ENCODE measurements at regions not wholly inside any gene's neighbourhood (a gene's known extent, or its start where the extent isn't known, plus 50 kb on each side); places are given as distances from the start of the nearest gene placed in this dataset.
"Not testable (repeated sequence)": the region's sequence is repeated elsewhere in the genome, so short reads cannot be mapped to it uniquely, and the experiment has no call there.

DNA sequence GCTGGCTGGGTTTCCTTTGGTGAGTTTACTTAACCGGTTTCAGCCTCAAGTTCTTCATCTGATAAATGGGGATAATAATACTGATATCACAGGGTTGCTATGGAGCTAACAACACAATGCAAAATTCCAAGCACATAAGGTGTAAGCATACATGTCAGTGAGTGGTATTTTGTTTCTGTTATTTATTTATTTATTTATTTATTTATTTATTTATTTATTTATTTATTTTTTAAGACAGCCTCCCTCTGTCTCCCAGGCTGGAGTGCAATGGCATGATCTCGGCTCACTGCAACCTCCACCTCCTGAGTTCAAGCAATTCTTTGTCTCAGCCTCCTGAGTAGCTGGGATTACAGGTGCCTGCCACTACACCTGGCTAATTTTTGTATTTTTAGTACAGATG is 1287.4 kb upstream of the TMEM132C start:
- DNase-seq (ENCODE audit: low spot score): not testable (repeated sequence)

DNA sequence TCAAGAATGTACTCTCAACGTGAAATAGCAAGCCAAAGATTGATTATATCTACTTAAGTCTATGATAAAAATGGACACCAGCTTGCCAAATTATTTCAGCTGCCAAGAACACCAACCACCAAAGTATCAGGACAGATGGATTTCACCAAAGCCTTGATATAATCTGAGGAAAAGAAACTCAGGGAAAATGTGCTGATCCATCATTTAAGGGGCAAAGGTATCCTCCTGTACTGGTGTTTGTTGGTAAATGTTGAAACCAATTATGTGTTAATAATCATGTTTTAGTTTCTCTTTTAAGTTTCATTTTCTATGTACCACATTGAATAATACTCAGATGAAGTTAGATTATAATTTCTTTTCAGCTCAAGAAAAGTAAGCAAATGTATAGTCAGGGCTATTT is 1284.3 kb upstream of the TMEM132C start:
- DNase-seq (ENCODE audit: low spot score): no peak

- DNase-seq (ENCODE audit: low spot score): not testable (repeated sequence)
Observed at GRCh38 chr12:126983735-126984134, 1283.2 kb upstream of the TMEM132C start.

- DNase-seq (ENCODE audit: low spot score): not testable (repeated sequence)
Observed at GRCh38 chr12:126985663-126986062, 1281.3 kb upstream of the TMEM132C start.

DNA sequence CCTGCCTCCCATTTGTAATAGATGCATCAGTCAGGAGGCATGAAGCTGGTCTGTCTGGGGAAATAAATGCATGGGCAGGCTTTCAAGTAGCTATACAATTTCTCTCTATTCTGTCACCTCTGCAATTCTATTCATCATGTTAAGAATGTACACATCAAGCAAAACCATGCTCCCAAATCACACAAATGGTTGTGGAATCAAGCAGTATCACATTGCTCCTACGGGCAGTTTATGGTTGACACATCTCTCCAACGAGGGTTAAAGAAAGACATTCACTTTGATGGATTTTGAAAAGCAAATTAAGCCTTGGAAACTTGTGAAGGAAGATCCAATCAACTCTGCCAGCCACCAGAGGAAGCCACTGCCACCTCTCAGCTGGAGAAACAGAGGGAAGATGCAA is 1277.4 kb upstream of the TMEM132C start:
- no peak for DNase-seq (ENCODE audit: low spot score)

- no peak for DNase-seq (ENCODE audit: low spot score)
Observed at GRCh38 chr12:126993898-126994297, 1273.1 kb upstream of the TMEM132C start.

- DNase-seq (ENCODE audit: low spot score): no peak
Observed at GRCh38 chr12:126994599-126994998, 1272.4 kb upstream of the TMEM132C start.

GRCh38 chr12:126998031-126998430 is 1268.9 kb upstream of the TMEM132C start:
- no peak for DNase-seq (ENCODE audit: low spot score)

DNA sequence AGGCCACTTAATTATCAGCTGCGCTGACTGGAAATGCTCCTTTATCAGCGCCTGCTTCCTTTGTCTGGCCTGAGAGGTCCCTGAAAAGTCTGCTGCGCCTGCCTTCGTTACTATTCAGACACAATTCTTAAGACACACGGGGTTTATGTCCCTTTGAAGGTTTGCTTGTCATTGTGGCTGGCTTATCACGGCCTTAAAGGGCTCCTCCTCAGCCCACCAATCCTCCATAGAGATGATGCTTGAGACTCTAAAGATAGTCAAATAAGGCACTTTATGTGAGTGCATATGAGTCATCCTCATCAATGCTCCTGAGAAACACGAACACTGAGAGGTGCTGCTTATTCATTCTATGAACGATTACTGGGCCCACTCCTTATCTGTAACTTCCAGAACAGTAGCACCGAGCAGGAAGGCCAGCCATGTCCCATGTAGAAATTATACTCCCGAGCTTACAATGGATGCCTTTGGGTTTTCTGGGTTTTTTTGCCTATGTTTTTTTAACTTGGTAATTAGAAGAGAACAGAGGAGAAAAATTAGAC is 1268.2 kb upstream of the TMEM132C start:
- DNase-seq (ENCODE audit: low spot score): no peak

- DNase-seq (ENCODE audit: low spot score): no peak
Observed at GRCh38 chr12:126999352-126999751, 1267.6 kb upstream of the TMEM132C start.

GRCh38 chr12:127005406-127005805 is 1261.6 kb upstream of the TMEM132C start:
- no peak for DNase-seq (ENCODE audit: low spot score)

GRCh38 chr12:127006972-127007371 is 1260.0 kb upstream of the TMEM132C start:
- no peak for DNase-seq (ENCODE audit: low spot score)

- no peak for DNase-seq (ENCODE audit: low spot score)
Observed at GRCh38 chr12:127008755-127009403, 1258.1 kb upstream of the TMEM132C start.

GRCh38 chr12:127012109-127012508 is 1254.9 kb upstream of the TMEM132C start:
- no peak for DNase-seq (ENCODE audit: low spot score)

DNA sequence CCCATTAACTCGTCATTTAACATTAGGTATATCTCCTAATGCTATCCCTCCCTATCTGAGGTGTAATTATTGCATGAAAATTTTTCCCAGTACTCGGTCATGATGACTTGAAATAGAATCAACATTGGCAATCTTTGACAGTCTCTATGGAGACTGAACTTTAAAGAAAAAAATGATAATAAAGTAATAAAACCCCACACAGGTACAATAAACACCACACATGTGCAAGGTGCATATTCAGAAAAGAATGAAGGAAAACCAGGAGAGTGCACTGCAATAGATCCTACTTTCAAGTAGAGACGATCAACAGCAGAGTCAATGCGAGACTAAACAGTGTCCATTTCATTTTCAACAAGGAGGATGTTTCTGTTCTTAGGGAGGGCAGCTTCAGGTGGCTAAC is 1253.8 kb upstream of the TMEM132C start:
- DNase-seq (ENCODE audit: low spot score): no peak

DNA sequence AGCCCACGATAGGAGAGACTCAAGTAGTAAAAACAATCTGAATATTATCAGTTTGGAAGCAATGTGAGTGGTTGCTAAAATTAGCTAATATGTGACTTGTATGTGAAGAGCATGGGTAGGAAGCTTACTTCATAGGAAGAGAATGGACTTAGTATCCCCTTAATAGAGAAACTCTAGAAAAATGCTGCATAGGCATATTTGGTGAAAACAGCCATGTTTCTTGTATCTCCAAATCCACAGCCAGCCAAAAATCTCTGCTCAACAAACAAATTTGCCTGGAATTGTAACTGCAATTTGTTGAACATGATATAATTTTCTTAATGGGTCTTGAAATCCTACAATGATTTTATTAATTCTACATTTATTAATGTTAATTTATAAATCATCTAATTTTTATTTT is 1252.9 kb upstream of the TMEM132C start:
- DNase-seq (ENCODE audit: low spot score): no peak

- DNase-seq (ENCODE audit: low spot score): no peak
Observed at GRCh38 chr12:127024791-127025190, 1242.2 kb upstream of the TMEM132C start.

DNA sequence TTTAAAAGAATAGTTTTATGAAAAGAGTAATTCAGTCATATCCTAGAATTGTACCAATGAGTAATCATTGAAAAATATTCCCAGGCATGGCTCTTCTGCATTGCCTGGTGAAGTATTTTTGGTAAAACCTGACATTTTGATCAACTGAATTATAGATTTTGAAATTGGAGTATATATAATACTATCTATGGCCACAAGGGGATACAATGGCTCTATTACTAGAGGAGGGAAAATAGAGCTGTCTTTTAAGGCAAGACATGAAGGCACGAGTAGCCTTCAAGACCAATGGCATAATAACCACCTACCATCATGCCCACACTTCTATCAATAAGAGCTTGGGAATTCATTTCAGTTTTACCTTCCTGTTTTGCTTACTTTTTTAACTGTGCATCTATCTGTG is 1241.4 kb upstream of the TMEM132C start:
- DNase-seq (ENCODE audit: low spot score): no peak

DNA sequence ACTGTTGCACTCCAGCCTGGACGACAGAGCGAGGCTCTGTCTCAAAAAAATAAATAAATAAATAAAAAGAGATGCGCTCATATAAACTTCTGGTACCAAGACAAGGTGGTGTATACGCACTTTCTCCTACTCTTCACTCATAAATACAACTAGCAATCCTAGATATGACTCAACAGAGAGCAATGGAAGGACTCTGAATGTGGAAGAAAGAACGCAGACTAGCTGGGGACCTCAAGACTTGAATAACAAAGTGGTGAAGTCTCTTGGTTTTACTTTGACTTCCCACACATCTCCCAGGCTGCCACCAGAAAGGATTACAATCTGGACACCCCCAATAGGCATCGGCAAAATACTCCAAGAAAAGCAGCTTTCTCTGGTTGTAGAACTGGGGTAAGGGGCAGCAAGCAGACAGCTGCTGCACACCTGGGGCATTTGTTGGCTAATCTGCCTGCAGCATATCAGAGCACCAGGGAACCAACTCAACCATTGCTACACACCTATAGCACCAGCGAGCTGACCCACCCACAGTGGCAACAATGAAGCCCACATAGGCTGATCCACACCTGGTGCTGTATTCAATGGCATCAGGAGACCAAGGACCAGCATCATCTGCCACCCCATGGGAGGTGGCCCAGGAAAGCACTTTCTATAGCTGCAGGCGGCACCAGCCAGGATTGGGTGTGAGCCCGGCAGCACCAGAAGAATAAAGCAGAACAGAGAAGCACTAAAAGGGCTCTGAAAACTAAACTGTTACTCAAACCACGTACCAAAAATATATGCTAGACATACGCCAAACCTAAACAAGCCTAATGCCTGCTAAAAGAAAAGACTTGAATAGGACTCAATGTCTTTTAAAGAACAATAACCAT is 1231.7 kb upstream of the TMEM132C start:
- no peak for DNase-seq (ENCODE audit: low spot score)

- no peak for DNase-seq (ENCODE audit: low spot score)
Observed at GRCh38 chr12:127038152-127038551, 1228.8 kb upstream of the TMEM132C start.

- DNase-seq (ENCODE audit: low spot score): no peak
Observed at GRCh38 chr12:127038761-127039160, 1228.2 kb upstream of the TMEM132C start.

DNA sequence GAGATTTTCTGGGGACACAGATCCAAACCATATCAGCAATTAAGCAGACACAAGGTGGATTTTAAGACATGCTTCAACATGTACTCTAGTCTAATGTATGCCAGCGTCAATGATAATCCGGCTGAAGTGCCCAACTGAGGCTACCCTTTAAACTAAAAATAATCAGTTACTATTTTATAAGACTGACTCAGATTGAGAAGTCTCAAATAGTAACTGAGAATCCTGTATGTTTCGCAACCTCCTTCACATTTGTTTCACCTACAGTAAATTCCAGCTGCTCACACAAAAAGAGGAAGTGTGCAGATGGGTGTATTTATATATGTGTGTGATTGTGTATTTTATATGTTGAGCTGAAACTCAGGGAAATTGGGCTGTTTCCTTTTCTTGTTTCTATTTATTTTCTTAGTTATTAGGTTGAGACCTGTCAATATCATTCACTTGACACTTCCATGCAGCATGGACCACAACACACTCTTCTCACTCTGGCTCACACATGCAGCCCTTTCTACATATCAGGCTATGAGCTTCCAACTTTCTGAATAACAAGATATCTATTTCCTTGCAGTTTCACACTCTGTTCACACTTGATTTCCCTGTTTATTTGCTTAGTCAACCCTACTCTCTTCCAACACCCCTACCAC is 1224.9 kb upstream of the TMEM132C start:
- DNase-seq (ENCODE audit: low spot score): no peak

- DNase-seq (ENCODE audit: low spot score): no peak
Observed at GRCh38 chr12:127043731-127044130, 1223.2 kb upstream of the TMEM132C start.

All from cerebellar cortex (tissue), 1 donor.